WTC11 (cell line): ENCODE measurements at regions not wholly inside any gene's neighbourhood (a gene's known extent, or its start where the extent isn't known, plus 50 kb on each side); places are given as distances from the start of the nearest gene placed in this dataset.
A peak's percentile ranks its signal among the peaks of the same experiment; 100 is the strongest.

Source experiments
- ATAC-seq: fragments of 200-7000 bp; cut with Tn5 transposase; 2 replicates; pipeline ENCODE4 v1.10.0; 2021; ENCODE audit warnings: mild to moderate bottlenecking, moderate library complexity
- CTCF ChIA-PET: fragments of 300-600 bp; sonication (Branson Sonifier 250); formaldehyde crosslinking; loops from one replicate; lab custom pipeline; 2021; ENCODE audit warnings: antibody characterized with exemption; lab: Charles Lee
- POLR2A ChIA-PET: fragments of 350-600 bp; sonication (Branson Sonifier 250); formaldehyde crosslinking; loops from one replicate; lab custom pipeline; 2021; ENCODE audit warnings: antibody characterized with exemption; lab: Charles Lee
- DNase-seq: peaks from one replicate; pipeline ENCODE4 v3.0.0; 2021; ENCODE audit warnings: low spot score
- H3K27ac Mint-ChIP-seq: 2 replicates; pipeline ENCODE4 v1.8.0; 2021; ENCODE audit warnings: mixed read lengths
- H3K27me3 Mint-ChIP-seq: 2 replicates; pipeline ENCODE4 v1.8.0; 2021; ENCODE audit warnings: low read depth, mild to moderate bottlenecking, moderate library complexity, mixed read lengths
- H3K36me3 Mint-ChIP-seq: 2 replicates; pipeline ENCODE4 v1.8.0; 2021; ENCODE audit warnings: mixed read lengths
- H3K4me1 Mint-ChIP-seq: 2 replicates; pipeline ENCODE4 v1.8.0; 2022; ENCODE audit warnings: mixed read lengths
- H3K4me3 Mint-ChIP-seq: 2 replicates; pipeline ENCODE4 v1.8.0; 2021; ENCODE audit warnings: mild to moderate bottlenecking, moderate library complexity, mixed read lengths
- H3K9me3 Mint-ChIP-seq: 2 replicates; pipeline ENCODE4 v1.8.0; 2021; ENCODE audit warnings: mixed read lengths
- ETV6 ChIP-seq: sonication (generic); formaldehyde crosslinking; IDR thresholded peaks from 2 replicates; pipeline ENCODE4 v1.8.1; 2022; ENCODE audit warnings: mild to moderate bottlenecking, missing genetic modification reagents
- HMGA2 ChIP-seq: fragments of 250-450 bp; sonication (Bioruptor Pico); IDR thresholded peaks from 2 replicates; pipeline ENCODE4 v1.4.0; 2021; ENCODE audit warnings: mild to moderate bottlenecking, moderate library complexity
- NFE2L1 ChIP-seq: sonication (generic); formaldehyde crosslinking; IDR thresholded peaks from 2 replicates; pipeline ENCODE4 v1.8.1; 2023; ENCODE audit warnings: missing genetic modification reagents
- PRRX2 ChIP-seq: fragments of 250-450 bp; sonication (Bioruptor Pico); IDR thresholded peaks from 2 replicates; pipeline ENCODE4 v1.8.0; 2021; ENCODE audit warnings: mild to moderate bottlenecking
- SMAD3 ChIP-seq: sonication (generic); formaldehyde crosslinking; IDR thresholded peaks from 2 replicates; pipeline ENCODE4 v1.8.0; 2022; ENCODE audit warnings: missing genetic modification reagents, mild to moderate bottlenecking, borderline replicate concordance
- ZNF138 ChIP-seq: sonication (generic); formaldehyde crosslinking; conservative IDR thresholded peaks from 2 replicates; pipeline ENCODE4 v1.8.1; 2022; ENCODE audit warnings: mild to moderate bottlenecking, moderate library complexity, missing genetic modification reagents
- ZNF219 ChIP-seq: sonication (generic); formaldehyde crosslinking; IDR thresholded peaks from 2 replicates; pipeline ENCODE4 v1.8.0; 2023; ENCODE audit warnings: missing genetic modification reagents, mild to moderate bottlenecking, borderline replicate concordance
- ZNF396 ChIP-seq: fragments of 250-450 bp; sonication (Bioruptor Pico); IDR thresholded peaks from 2 replicates; pipeline ENCODE4 v1.8.0; 2021; ENCODE audit warnings: mild to moderate bottlenecking, moderate library complexity, borderline replicate concordance
- TF ChIP-seq, protein P1 (sequence below): fragments of 200-600 bp; IDR thresholded peaks from 2 replicates; pipeline ENCODE4 v1.8.0; 2022; ENCODE audit warnings: antibody characterized with exemption
- TF ChIP-seq, protein P2 (sequence below): sonication (generic); formaldehyde crosslinking; IDR thresholded peaks from 2 replicates; pipeline ENCODE4 v1.8.1; 2022; ENCODE audit warnings: low read depth, missing genetic modification reagents, borderline replicate concordance
- TF ChIP-seq, protein P3 (sequence below): sonication (generic); formaldehyde crosslinking; IDR thresholded peaks from 2 replicates; pipeline ENCODE4 v1.8.0; 2022; ENCODE audit warnings: missing genetic modification reagents

DNA sequence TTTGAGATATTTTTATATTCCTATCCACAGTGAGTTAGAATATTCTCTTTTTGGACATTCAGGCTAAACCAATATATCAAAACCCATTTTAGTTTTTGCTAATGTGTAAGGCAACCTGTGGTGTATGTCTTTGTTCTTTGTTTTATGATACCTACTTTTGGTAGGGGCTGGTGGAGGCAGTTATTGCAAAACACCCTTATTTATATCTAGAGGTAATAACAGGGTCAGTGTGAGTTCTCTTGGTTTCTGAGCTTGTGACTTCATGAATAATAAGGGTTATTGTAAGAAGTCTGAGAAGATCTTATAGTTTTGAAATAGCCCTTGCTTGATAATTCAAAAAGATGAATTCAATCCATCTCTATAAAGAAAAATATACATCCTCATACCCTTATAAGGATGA lies 235.1 kb upstream of the LRIG3 start (continued):
- no peak for TF ChIP-seq PRRX2 (CRISPR knock-in tag)

DNA sequence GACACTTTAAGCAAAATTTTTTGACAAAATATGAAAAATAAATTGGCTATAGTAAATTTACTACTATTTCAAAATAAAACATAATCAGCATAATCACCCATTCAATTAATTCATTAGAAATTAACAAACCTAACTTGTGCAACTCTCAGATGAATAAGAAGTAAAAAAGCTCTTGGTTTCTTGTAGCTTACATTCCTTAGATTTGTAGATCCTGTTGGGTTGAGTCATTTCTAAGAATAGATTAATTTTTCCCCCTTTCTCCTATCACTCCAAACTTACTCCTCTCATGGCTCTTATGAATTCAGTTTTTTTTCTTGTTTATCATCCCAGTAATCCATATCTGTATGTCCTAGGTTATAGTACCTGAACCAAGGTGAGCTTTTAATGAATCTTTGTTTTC lies 230.9 kb upstream of the LRIG3 start:
- H3K4me1 Mint-ChIP-seq, result peaks cover 9% of the 10 kb centered on the region
- DNase-seq (no peak), ATAC-seq (no peak)
- no peaks in the 10 kb centered on the region for H3K27me3 Mint-ChIP-seq
- POLR2A ChIA-PET, result no interaction called here
- H3K9me3 Mint-ChIP-seq, result peaks cover 9% of the 10 kb centered on the region
- peaks cover 5% of the 10 kb centered on the region; the same call in 1 of the 2 replicates for H3K36me3 Mint-ChIP-seq
- TF ChIP-seq ZNF138, result no peak
- TF ChIP-seq, all 79 proteins: peak for 0
- CTCF ChIA-PET, result interaction anchor here (0.7 to 4.2 kb wide), 9 partner anchors 13 to 610 kb away, joined by 3 to 42 read pairs (median 5); no protein-coding TSS in a partner anchor
- no peak overlapping the region for H3K27ac Mint-ChIP-seq
- no peak overlapping the region for H3K4me3 Mint-ChIP-seq

GRCh38 chr12:59149995-59150642 lies 229.8 kb upstream of the LRIG3 start:
- TF ChIP-seq ZNF396 (CRISPR knock-in tag), result no peak
- TF ChIP-seq, protein P1, sequence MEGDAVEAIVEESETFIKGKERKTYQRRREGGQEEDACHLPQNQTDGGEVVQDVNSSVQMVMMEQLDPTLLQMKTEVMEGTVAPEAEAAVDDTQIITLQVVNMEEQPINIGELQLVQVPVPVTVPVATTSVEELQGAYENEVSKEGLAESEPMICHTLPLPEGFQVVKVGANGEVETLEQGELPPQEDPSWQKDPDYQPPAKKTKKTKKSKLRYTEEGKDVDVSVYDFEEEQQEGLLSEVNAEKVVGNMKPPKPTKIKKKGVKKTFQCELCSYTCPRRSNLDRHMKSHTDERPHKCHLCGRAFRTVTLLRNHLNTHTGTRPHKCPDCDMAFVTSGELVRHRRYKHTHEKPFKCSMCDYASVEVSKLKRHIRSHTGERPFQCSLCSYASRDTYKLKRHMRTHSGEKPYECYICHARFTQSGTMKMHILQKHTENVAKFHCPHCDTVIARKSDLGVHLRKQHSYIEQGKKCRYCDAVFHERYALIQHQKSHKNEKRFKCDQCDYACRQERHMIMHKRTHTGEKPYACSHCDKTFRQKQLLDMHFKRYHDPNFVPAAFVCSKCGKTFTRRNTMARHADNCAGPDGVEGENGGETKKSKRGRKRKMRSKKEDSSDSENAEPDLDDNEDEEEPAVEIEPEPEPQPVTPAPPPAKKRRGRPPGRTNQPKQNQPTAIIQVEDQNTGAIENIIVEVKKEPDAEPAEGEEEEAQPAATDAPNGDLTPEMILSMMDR, result peak; percentile 73
- 0 out of 2 replicates have a peak, but pooled peaks have one; percentile 46 for TF ChIP-seq ETV6 (CRISPR knock-in tag)
- TF ChIP-seq ZNF219 (CRISPR knock-in tag), result no peak
- peaks cover 5% of the 10 kb centered on the region for H3K9me3 Mint-ChIP-seq
- H3K4me3 Mint-ChIP-seq, result no peak overlapping the region
- peak; percentile 94 for ATAC-seq
- H3K4me1 Mint-ChIP-seq, result peaks cover 9% of the 10 kb centered on the region
- H3K27me3 Mint-ChIP-seq, result no peaks in the 10 kb centered on the region
- POLR2A ChIA-PET, result no interaction called here
- H3K36me3 Mint-ChIP-seq, result peaks cover 5% of the 10 kb centered on the region; the same call in 1 of the 2 replicates
- H3K27ac Mint-ChIP-seq, result no peak overlapping the region
- DNase-seq, result no peak
- CTCF ChIA-PET, result interaction anchor here (0.6 to 4.2 kb wide), 29 partner anchors 9 to 609 kb away, joined by 3 to 42 read pairs (median 5); no protein-coding TSS in a partner anchor

GRCh38 chr12:59147791-59148190 lies 227.5 kb upstream of the LRIG3 start:
- Mint-ChIP-seq H3K27me3 (no peaks in the 10 kb centered on the region), H3K4me1 (peaks cover 7% of the 10 kb centered on the region), H3K9me3 (peaks cover 5% of the 10 kb centered on the region), H3K36me3 (peaks cover 5% of the 10 kb centered on the region; the same call in 1 of the 2 replicates), H3K27ac (no peak overlapping the region), H3K4me3 (no peak overlapping the region)
- CTCF ChIA-PET, result no interaction called here
- DNase-seq (no peak), ATAC-seq (no peak)
- TF ChIP-seq SMAD3 (no peak), HMGA2 (CRISPR knock-in tag) (no peak)
- TF ChIP-seq, protein P2, sequence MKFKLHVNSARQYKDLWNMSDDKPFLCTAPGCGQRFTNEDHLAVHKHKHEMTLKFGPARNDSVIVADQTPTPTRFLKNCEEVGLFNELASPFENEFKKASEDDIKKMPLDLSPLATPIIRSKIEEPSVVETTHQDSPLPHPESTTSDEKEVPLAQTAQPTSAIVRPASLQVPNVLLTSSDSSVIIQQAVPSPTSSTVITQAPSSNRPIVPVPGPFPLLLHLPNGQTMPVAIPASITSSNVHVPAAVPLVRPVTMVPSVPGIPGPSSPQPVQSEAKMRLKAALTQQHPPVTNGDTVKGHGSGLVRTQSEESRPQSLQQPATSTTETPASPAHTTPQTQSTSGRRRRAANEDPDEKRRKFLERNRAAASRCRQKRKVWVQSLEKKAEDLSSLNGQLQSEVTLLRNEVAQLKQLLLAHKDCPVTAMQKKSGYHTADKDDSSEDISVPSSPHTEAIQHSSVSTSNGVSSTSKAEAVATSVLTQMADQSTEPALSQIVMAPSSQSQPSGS (CRISPR knock-in tag), result no peak
- POLR2A ChIA-PET, result no interaction called here

DNA sequence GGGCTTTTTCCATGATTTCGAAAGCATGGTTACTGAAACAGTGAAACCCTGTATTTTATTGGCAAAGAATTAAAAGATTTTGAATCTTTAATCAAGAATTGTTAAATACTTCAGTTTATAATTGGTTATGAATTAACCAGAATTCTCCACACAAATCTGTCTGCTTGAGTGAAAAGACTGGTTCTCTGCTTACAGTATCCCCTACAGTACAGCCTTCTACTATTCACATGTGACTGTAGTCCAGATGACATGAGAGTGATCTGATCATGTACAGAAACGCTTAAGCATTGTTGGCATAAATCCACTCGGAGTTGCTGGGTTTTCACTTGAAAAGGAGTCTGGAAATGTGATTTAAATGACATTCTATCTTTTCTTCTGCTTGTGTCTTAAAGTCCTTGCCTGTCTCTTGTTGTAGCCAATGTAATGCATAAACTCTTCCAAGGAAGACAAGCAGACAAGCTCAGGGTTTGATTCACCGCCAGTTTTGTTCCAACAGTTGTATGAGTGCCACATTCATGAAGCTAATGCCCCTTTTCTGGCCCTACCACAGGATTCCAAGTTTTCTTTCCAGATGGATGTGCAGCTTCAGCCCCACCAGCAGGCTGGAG lies 222.0 kb upstream of the LRIG3 start:
- POLR2A ChIA-PET, result no interaction called here
- no peak for ATAC-seq
- Mint-ChIP-seq H3K27me3 (no peaks in the 10 kb centered on the region), H3K4me3 (no peak overlapping the region), H3K36me3 (no peaks in the 10 kb centered on the region), H3K9me3 (no peaks in the 10 kb centered on the region), H3K4me1 (no peaks in the 10 kb centered on the region), H3K27ac (peak overlapping the region; percentile 22; the same call in 1 of the 2 replicates)
- CTCF ChIA-PET, result interaction anchor here (0.7 to 1.7 kb wide), 3 partner anchors 8 to 50 kb away, joined by 3 to 6 read pairs (median 3); no protein-coding TSS in a partner anchor
- no peak for TF ChIP-seq NFE2L1 (CRISPR knock-in tag)
- TF ChIP-seq, protein P3, sequence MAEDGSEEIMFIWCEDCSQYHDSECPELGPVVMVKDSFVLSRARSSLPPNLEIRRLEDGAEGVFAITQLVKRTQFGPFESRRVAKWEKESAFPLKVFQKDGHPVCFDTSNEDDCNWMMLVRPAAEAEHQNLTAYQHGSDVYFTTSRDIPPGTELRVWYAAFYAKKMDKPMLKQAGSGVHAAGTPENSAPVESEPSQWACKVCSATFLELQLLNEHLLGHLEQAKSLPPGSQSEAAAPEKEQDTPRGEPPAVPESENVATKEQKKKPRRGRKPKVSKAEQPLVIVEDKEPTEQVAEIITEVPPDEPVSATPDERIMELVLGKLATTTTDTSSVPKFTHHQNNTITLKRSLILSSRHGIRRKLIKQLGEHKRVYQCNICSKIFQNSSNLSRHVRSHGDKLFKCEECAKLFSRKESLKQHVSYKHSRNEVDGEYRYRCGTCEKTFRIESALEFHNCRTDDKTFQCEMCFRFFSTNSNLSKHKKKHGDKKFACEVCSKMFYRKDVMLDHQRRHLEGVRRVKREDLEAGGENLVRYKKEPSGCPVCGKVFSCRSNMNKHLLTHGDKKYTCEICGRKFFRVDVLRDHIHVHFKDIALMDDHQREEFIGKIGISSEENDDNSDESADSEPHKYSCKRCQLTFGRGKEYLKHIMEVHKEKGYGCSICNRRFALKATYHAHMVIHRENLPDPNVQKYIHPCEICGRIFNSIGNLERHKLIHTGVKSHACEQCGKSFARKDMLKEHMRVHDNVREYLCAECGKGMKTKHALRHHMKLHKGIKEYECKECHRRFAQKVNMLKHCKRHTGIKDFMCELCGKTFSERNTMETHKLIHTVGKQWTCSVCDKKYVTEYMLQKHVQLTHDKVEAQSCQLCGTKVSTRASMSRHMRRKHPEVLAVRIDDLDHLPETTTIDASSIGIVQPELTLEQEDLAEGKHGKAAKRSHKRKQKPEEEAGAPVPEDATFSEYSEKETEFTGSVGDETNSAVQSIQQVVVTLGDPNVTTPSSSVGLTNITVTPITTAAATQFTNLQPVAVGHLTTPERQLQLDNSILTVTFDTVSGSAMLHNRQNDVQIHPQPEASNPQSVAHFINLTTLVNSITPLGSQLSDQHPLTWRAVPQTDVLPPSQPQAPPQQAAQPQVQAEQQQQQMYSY (CRISPR knock-in tag), result no peak
- DNase-seq, result no peak
